Hepatocyte (in vitro differentiated cells): ENCODE measurements at regions not wholly inside any gene's neighbourhood (a gene's known extent, or its start where the extent isn't known, plus 50 kb on each side); places are given as distances from the start of the nearest gene placed in this dataset.
"Not testable (repeated sequence)": the region's sequence is repeated elsewhere in the genome, so short reads cannot be mapped to it uniquely, and the experiment has no call there.

ENCODE experiments used
- DNase-seq: peaks from one replicate; pipeline ENCODE4 v3.0.0-alpha.2; 2016; ENCODE audit warnings: low spot score
- H2AFZ ChIP-seq: fragments of 200-600 bp; sonication (generic); 2 replicates; pipeline ENCODE4 v1.6.0; 2016; ENCODE audit warnings: antibody characterized with exemption, mild to moderate bottlenecking
- H3K27ac ChIP-seq: fragments of 200-600 bp; sonication (generic); 2 replicates; pipeline ENCODE4 v1.5.1; 2016; ENCODE audit warnings: mild to moderate bottlenecking
- H3K27me3 ChIP-seq: fragments of 200-600 bp; sonication (generic); 2 replicates; pipeline ENCODE4 v1.6.1; 2016
- H3K36me3 ChIP-seq: fragments of 200-600 bp; sonication (generic); replicated peaks from 2 replicates; pipeline ENCODE4 v1.5.1; 2016; ENCODE audit warnings: low read depth; ENCODE audit not compliant: insufficient read depth
- H3K4me1 ChIP-seq: fragments of 200-600 bp; sonication (generic); 2 replicates; pipeline ENCODE4 v1.5.1; 2016; ENCODE audit warnings: mild to moderate bottlenecking, moderate library complexity; ENCODE audit not compliant: insufficient read depth
- H3K4me2 ChIP-seq: fragments of 200-600 bp; sonication (generic); 2 replicates; pipeline ENCODE4 v1.6.0; 2016
- H3K4me3 ChIP-seq: fragments of 200-600 bp; sonication (generic); 2 replicates; pipeline ENCODE4 v1.5.1; 2016; ENCODE audit warnings: mild to moderate bottlenecking
- H3K79me2 ChIP-seq: fragments of 200-600 bp; sonication (generic); 2 replicates; pipeline ENCODE4 v1.6.0; 2017; ENCODE audit warnings: mild to moderate bottlenecking
- H3K9me2 ChIP-seq: fragments of 200-600 bp; sonication (generic); replicated peaks from 2 replicates; pipeline ENCODE4 v1.6.0; 2017; ENCODE audit warnings: mild to moderate bottlenecking; ENCODE audit not compliant: insufficient read depth
- H3K9me3 ChIP-seq: fragments of 200-600 bp; sonication (generic); 2 replicates; pipeline ENCODE4 v1.5.1; 2016; ENCODE audit warnings: low read depth, mild to moderate bottlenecking
- H4K20me1 ChIP-seq: fragments of 200-600 bp; sonication (generic); 2 replicates; pipeline ENCODE4 v1.6.0; 2016; ENCODE audit warnings: mild to moderate bottlenecking; ENCODE audit not compliant: insufficient read depth, poor library complexity, severe bottlenecking
- CTCF ChIP-seq: fragments of 200-600 bp; sonication (generic); IDR thresholded peaks from 2 replicates; pipeline ENCODE4 v1.5.1; 2016; ENCODE audit warnings: antibody characterized with exemption, mild to moderate bottlenecking; ENCODE audit not compliant: poor library complexity
- EZH2 ChIP-seq: fragments of 200-600 bp; sonication (generic); IDR thresholded peaks from 2 replicates; pipeline ENCODE4 v1.6.1; 2016; ENCODE audit warnings: antibody characterized with exemption, mild to moderate bottlenecking, borderline replicate concordance
- EZH2phosphoT487 ChIP-seq: fragments of 200-600 bp; sonication (generic); IDR thresholded peaks from one replicate; pipeline ENCODE4 v1.6.1; 2018; ENCODE audit warnings: antibody characterized with exemption, mild to moderate bottlenecking, low read depth, moderate library complexity; ENCODE audit not compliant: unreplicated experiment, severe bottlenecking
- WGBS: methylation state at CpG from one replicate; pipeline ENCODE4 v1.1.6; 2016; ENCODE audit warnings: low lambda C conversion rate; ENCODE audit errors: missing lambda C conversion rate; 5-methylcytosine and 5-hydroxymethylcytosine counted together

- H3K79me2 ChIP-seq = no peaks in the 10 kb centered on the region
- 49% methylated on average over 4 of the region's 4 CpGs for WGBS
- TF ChIP-seq CTCF = no peak
- TF ChIP-seq EZH2phosphoT487 = no peak
- H3K9me2 ChIP-seq = no peaks in the 10 kb centered on the region
- H3K4me1 ChIP-seq = no peaks in the 10 kb centered on the region
- no peak overlapping the region for H3K4me3 ChIP-seq
- no peaks in the 10 kb centered on the region for H3K9me3 ChIP-seq
- H3K27me3 ChIP-seq = peaks cover 18% of the 10 kb centered on the region
- H4K20me1 ChIP-seq = no peaks in the 10 kb centered on the region
- no peak overlapping the region for H2AFZ ChIP-seq
- DNase-seq = no peak
- H3K36me3 ChIP-seq = no peaks in the 10 kb centered on the region
- H3K27ac ChIP-seq = no peak overlapping the region
- H3K4me2 ChIP-seq = no peak overlapping the region
Measured at GRCh38 chr14:95769976-95770375, 56.1 kb upstream of the TCL1A start.

- H3K27me3 ChIP-seq = peaks cover 18% of the 10 kb centered on the region
- 56% methylated on average over 5 of the region's 5 CpGs for WGBS
- not testable (repeated sequence) for H4K20me1 ChIP-seq, H3K4me1 ChIP-seq, H3K27ac ChIP-seq, H3K9me3 ChIP-seq, H3K4me3 ChIP-seq, H2AFZ ChIP-seq, H3K36me3 ChIP-seq, H3K4me2 ChIP-seq, H3K9me2 ChIP-seq, H3K79me2 ChIP-seq, DNase-seq
Measured at GRCh38 chr14:95769431-95769830, 55.5 kb upstream of the TCL1A start.

- H3K36me3 ChIP-seq = no peaks in the 10 kb centered on the region
- H4K20me1 ChIP-seq = no peaks in the 10 kb centered on the region
- H3K79me2 ChIP-seq = no peaks in the 10 kb centered on the region
- H3K27me3 ChIP-seq = peaks cover 11% of the 10 kb centered on the region
- no peaks in the 10 kb centered on the region for H3K9me3 ChIP-seq
- H3K27ac ChIP-seq = no peak overlapping the region
- DNase-seq = no peak
- no peak overlapping the region for H3K4me3 ChIP-seq
- H3K4me1 ChIP-seq = no peaks in the 10 kb centered on the region
- H3K9me2 ChIP-seq = no peaks in the 10 kb centered on the region
- no peak overlapping the region for H3K4me2 ChIP-seq
- no peak overlapping the region for H2AFZ ChIP-seq
- 69% methylated on average over 9 of the region's 9 CpGs for WGBS
- TF ChIP-seq EZH2 = no peak
- TF ChIP-seq EZH2phosphoT487 = no peak
- TF ChIP-seq CTCF = no peak
Measured at GRCh38 chr14:95765051-95765450, 51.1 kb upstream of the TCL1A start.

- H4K20me1 ChIP-seq = no peaks in the 10 kb centered on the region
- H3K27ac ChIP-seq = no peak overlapping the region
- no peak for DNase-seq
- 90% methylated on average over 3 of the region's 3 CpGs for WGBS
- H3K9me2 ChIP-seq = no peaks in the 10 kb centered on the region
- H3K36me3 ChIP-seq = no peaks in the 10 kb centered on the region
- TF ChIP-seq EZH2phosphoT487 = no peak
- no peak for TF ChIP-seq EZH2
- TF ChIP-seq CTCF = no peak
- no peak overlapping the region for H3K4me2 ChIP-seq
- H3K9me3 ChIP-seq = no peaks in the 10 kb centered on the region
- H3K79me2 ChIP-seq = no peaks in the 10 kb centered on the region
- no peak overlapping the region for H3K4me3 ChIP-seq
- H2AFZ ChIP-seq = no peak overlapping the region
- H3K4me1 ChIP-seq = no peaks in the 10 kb centered on the region
- H3K27me3 ChIP-seq = peaks cover 11% of the 10 kb centered on the region
Measured at GRCh38 chr14:95763875-95764274, 50.0 kb upstream of the TCL1A start.
